Progenitor cell of endocrine pancreas (in vitro differentiated cells): ENCODE measurements at regions not wholly inside any gene's neighbourhood (a gene's known extent, or its start where the extent isn't known, plus 50 kb on each side); places are given as distances from the start of the nearest gene placed in this dataset.

ENCODE experiments used
- DNase-seq: peaks from one replicate; pipeline ENCODE4 v3.0.0; 2021; ENCODE audit warnings: low spot score; ENCODE audit not compliant: unreplicated experiment
- H3K27ac Mint-ChIP-seq: 2 replicates; pipeline ENCODE4 v1.8.0; 2021; ENCODE audit warnings: mild to moderate bottlenecking, moderate library complexity, mixed read lengths
- H3K27me3 Mint-ChIP-seq: 2 replicates; pipeline ENCODE4 v1.8.0; 2021; ENCODE audit warnings: mixed read lengths
- H3K36me3 Mint-ChIP-seq: 2 replicates; pipeline ENCODE4 v1.8.0; 2022; ENCODE audit warnings: mixed read lengths; ENCODE audit not compliant: insufficient read depth
- H3K4me1 Mint-ChIP-seq: 2 replicates; pipeline ENCODE4 v1.8.0; 2021; ENCODE audit warnings: low read depth, mixed read lengths
- H3K4me3 Mint-ChIP-seq: 2 replicates; pipeline ENCODE4 v1.8.0; 2021; ENCODE audit warnings: low read depth, mild to moderate bottlenecking, moderate library complexity, mixed read lengths
- H3K9me3 Mint-ChIP-seq: 2 replicates; pipeline ENCODE4 v1.8.0; 2021; ENCODE audit warnings: low read depth, mixed read lengths
- CTCF ChIP-seq: fragments of 200-600 bp; sonication (generic); IDR thresholded peaks from one replicate; pipeline ENCODE4 v1.5.0; 2021; ENCODE audit warnings: antibody characterized with exemption, mild to moderate bottlenecking; ENCODE audit not compliant: unreplicated experiment

- DNase-seq, result no peak
- Mint-ChIP-seq H3K4me3 (no peak overlapping the region), H3K27me3 (no peaks in the 10 kb centered on the region)
Observed at GRCh38 chr10:61163403-61163802, 219.4 kb upstream of the RHOBTB1 start.

GRCh38 chr10:61160253-61160652 lies 216.3 kb upstream of the RHOBTB1 start:
- Mint-ChIP-seq H3K27me3 (no peaks in the 10 kb centered on the region), H3K9me3 (peaks cover 4% of the 10 kb centered on the region), H3K4me3 (no peak overlapping the region), H3K27ac (no peak overlapping the region), H3K4me1 (no peaks in the 10 kb centered on the region), H3K36me3 (no peaks in the 10 kb centered on the region)
- no peak for TF ChIP-seq CTCF
- DNase-seq, result no peak

More at GRCh38 chr10:61163403-61163802, 219.4 kb upstream of the RHOBTB1 start:
- H3K36me3 Mint-ChIP-seq, result no peaks in the 10 kb centered on the region
- H3K4me1 Mint-ChIP-seq, result no peaks in the 10 kb centered on the region
- no peak overlapping the region for H3K27ac Mint-ChIP-seq
- H3K9me3 Mint-ChIP-seq, result peaks cover 16% of the 10 kb centered on the region
- TF ChIP-seq CTCF, result no peak

- no peak for TF ChIP-seq CTCF
- no peaks in the 10 kb centered on the region for H3K27me3 Mint-ChIP-seq
- no peak overlapping the region for H3K27ac Mint-ChIP-seq
- H3K9me3 Mint-ChIP-seq, result peaks cover 4% of the 10 kb centered on the region
- no peaks in the 10 kb centered on the region for H3K36me3 Mint-ChIP-seq
- no peak overlapping the region for H3K4me3 Mint-ChIP-seq
- no peak for DNase-seq
- no peaks in the 10 kb centered on the region for H3K4me1 Mint-ChIP-seq
Observed at GRCh38 chr10:61159253-61159652, 215.3 kb upstream of the RHOBTB1 start.

- no peaks in the 10 kb centered on the region for H3K4me1 Mint-ChIP-seq
- no peak for TF ChIP-seq CTCF
- H3K27ac Mint-ChIP-seq, result no peak overlapping the region
Observed at GRCh38 chr10:61157182-61157581, 213.2 kb upstream of the RHOBTB1 start.

GRCh38 chr10:61153771-61154170 lies 209.8 kb upstream of the RHOBTB1 start:
- H3K36me3 Mint-ChIP-seq, result no peaks in the 10 kb centered on the region
- H3K4me3 Mint-ChIP-seq, result no peak overlapping the region
- DNase-seq, result no peak
- no peak overlapping the region for H3K27ac Mint-ChIP-seq
- no peaks in the 10 kb centered on the region for H3K27me3 Mint-ChIP-seq
- no peaks in the 10 kb centered on the region for H3K4me1 Mint-ChIP-seq
- TF ChIP-seq CTCF, result no peak
- no peaks in the 10 kb centered on the region for H3K9me3 Mint-ChIP-seq

More at GRCh38 chr10:61157182-61157581, 213.2 kb upstream of the RHOBTB1 start:
- Mint-ChIP-seq H3K36me3 (no peaks in the 10 kb centered on the region), H3K27me3 (no peaks in the 10 kb centered on the region), H3K4me3 (no peak overlapping the region), H3K9me3 (peaks cover 4% of the 10 kb centered on the region)
- DNase-seq, result no peak
